GM12872 (cell line): ENCODE measurements at regions not wholly inside any gene's neighbourhood (a gene's known extent, or its start where the extent isn't known, plus 50 kb on each side); places are given as distances from the start of the nearest gene placed in this dataset.

ENCODE experiments used
- TF ChIP-seq, protein P1 (sequence below): IDR thresholded peaks from 3 replicates; pipeline ENCODE4 v1.5.1; 2011; ENCODE audit warnings: low read depth, mild to moderate bottlenecking, low read length, moderate library complexity; ENCODE audit not compliant: insufficient read depth

DNA sequence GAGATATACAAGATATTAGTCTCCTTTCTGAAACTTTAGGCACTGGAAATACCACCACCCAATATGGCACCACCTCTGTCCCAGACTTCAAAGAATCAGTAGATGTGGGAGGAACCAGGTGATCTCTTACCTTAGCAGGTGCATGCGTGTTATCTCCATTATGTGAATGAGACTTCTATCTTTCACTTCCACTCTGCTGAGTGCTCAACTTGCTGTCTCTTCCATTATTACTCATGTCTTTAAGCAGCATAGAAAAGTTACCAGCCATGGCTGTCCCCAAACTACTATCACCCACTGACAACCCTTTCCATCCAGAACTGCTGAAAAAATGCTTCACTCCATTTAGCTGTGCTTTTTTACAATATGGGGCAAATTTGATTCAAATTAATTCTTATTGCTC is 101.5 kb upstream of the PRSS1 start:
- TF ChIP-seq, protein P1, sequence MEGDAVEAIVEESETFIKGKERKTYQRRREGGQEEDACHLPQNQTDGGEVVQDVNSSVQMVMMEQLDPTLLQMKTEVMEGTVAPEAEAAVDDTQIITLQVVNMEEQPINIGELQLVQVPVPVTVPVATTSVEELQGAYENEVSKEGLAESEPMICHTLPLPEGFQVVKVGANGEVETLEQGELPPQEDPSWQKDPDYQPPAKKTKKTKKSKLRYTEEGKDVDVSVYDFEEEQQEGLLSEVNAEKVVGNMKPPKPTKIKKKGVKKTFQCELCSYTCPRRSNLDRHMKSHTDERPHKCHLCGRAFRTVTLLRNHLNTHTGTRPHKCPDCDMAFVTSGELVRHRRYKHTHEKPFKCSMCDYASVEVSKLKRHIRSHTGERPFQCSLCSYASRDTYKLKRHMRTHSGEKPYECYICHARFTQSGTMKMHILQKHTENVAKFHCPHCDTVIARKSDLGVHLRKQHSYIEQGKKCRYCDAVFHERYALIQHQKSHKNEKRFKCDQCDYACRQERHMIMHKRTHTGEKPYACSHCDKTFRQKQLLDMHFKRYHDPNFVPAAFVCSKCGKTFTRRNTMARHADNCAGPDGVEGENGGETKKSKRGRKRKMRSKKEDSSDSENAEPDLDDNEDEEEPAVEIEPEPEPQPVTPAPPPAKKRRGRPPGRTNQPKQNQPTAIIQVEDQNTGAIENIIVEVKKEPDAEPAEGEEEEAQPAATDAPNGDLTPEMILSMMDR, result no peak

DNA sequence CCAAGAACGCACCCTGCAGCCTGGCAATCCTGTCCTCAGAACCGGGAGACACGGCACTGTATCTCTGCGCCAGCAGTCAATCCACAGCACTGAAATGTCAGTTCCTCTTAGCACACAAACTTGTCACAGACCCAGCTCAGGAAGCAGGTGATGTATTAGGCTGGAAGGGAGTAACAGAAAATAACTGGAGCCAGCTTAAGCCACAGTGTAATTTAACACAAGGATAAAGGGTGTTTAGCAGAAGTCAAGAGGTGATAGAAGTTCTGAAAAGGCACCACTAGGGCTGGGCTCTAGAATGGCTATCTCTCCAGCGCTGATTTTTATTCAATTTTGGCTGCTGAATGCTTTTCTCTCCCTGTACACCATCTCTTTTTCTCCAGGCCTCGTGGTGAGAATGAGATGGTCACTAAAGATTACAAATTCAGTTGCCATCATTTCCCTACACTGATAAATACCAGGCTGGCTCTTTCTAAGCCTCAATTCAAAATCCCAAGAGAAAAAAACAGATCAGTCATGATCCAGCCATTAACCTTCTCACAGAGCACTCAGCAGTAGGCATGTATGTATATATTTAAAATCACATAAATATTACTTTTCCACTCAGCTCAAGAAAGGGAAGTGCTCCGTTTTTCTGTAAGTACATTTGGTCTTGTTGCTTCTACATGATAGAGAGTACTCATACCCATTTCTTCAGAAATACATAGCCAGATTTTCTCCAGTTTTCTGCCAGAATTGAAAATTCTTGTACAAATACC is 102.7 kb upstream of the PRSS1 start:
- TF ChIP-seq, protein P1, result no peak

DNA sequence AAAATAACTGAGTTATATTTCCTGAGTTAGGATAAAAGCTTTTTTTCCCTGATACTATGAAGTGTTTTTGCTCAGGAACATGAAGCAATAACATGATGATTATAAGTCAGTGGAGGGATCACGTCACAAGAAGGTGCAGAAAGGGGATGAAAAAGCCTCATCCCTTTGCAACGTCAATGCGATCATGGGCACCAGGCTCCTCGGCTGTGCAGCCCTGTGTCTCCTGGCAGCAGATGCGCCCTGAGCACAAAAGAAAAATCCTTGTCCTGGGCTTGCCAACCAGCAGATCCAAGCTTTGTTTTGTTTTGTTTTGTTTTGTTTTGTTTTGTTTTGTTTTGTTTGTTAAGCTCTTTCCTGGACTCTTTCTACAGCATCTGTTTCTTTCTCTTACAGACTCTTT is 103.5 kb upstream of the PRSS1 start:
- TF ChIP-seq, protein P1, result no peak

DNA sequence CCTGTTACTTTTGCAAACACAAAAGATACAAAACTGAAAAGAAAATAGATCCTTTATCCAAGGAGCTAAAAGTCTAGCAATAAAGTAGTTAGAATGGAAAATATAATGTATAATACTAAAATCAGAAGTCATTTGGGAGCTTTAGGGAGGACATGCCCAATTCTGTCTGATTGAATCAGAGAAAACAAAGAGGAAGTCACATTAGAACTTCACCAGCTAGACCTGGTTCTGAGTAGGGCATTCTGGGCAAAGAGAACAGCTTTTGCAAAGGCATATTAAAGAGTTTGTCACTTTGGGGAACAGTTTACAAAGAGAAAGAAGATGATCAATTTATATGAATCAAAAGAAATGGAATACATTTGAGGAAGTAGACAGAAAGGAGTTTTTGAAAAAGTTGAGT is 107.0 kb upstream of the PRSS1 start:
- TF ChIP-seq, protein P1, result no peak

DNA sequence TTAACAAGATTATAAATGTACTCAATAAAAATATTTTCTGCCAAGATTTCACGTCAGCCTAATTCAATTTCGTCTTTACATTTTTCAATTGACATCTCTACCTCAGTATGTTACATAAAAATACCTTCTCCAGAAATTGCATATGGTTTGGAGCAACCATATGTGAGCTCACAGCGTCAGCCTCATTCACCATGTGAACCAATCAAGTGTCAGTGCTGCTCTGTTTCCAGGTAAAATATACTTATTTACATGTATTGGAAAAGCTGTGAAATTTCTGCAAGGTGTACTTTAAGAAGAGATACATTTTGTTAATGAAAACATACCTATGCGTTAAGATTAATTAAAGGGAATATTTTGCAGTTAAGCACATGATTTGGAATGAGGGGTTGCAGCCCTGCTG is 110.7 kb upstream of the PRSS1 start:
- TF ChIP-seq, protein P1, result no peak

DNA sequence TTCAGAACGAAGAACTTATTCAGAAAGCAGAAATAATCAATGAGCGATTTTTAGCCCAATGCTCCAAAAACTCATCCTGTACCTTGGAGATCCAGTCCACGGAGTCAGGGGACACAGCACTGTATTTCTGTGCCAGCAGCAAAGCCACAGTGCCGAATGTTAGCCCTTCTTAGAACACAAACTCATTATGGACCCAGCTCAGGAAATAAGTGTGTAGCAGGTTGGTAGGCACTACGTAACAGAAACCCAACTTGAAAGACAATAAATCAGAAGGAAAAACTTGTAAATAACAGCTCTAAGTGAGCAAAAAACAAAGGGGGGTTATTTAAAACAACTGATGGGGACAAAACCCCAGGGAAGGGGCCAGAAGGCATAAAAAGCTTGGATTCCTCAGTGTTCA is 112.0 kb upstream of the PRSS1 start:
- TF ChIP-seq, protein P1, result no peak

DNA sequence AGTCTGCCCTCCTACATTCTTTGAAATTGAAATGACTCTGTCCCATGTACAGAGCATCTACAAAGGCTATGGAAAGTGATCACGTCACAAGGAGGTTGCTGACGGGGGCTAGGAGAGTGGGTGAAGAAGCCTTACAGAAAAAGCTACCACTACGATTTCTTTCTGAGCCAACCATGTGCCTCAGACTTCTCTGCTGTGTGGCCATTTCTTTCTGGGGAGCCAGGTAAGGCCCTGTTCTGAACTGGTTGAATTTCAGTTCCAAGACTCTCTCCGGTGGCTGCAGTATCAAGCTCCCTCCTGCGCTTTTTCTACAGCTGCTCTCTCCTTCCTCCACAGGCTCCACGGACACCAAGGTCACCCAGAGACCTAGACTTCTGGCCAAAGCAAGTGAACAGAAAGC is 112.5 kb upstream of the PRSS1 start:
- TF ChIP-seq, protein P1, result no peak
